Activated CD4-positive, alpha-beta T cell treated with anti-CD3 and anti-CD28 coated beads, Interleukin-2, amount 10 ng/mL, durations not matched to agents 7 days and 5 days (primary cell): ENCODE measurements at regions not wholly inside any gene's neighbourhood (a gene's known extent, or its start where the extent isn't known, plus 50 kb on each side); places are given as distances from the start of the nearest gene placed in this dataset.
"Not testable (repeated sequence)": the region's sequence is repeated elsewhere in the genome, so short reads cannot be mapped to it uniquely, and the experiment has no call there.

Experiments
- CTCF ChIA-PET: fragments of 350-600 bp; sonication (Branson Sonifier 250); formaldehyde crosslinking; loops from one replicate; lab custom pipeline; 2021; ENCODE audit warnings: antibody characterized with exemption; lab: Charles Lee
- POLR2A ChIA-PET: fragments of 350-600 bp; sonication (Branson Sonifier 250); formaldehyde crosslinking; loops from one replicate; lab custom pipeline; 2021; ENCODE audit warnings: antibody characterized with exemption; lab: Charles Lee
- DNase-seq: peaks from one replicate; pipeline ENCODE4 v3.0.0-alpha.2; 2020
- H3K27ac Mint-ChIP-seq: one replicate; pipeline ENCODE4 v1.8.0; 2021; ENCODE audit warnings: mild to moderate bottlenecking, moderate library complexity, mixed read lengths
- H3K27me3 Mint-ChIP-seq: one replicate; pipeline ENCODE4 v1.8.0; 2021; ENCODE audit warnings: mixed read lengths
- H3K36me3 Mint-ChIP-seq: one replicate; pipeline ENCODE4 v1.8.0; 2021; ENCODE audit warnings: low read depth, mixed read lengths
- H3K4me1 Mint-ChIP-seq: one replicate; pipeline ENCODE4 v1.8.0; 2021; ENCODE audit warnings: mixed read lengths
- H3K4me3 Mint-ChIP-seq: one replicate; pipeline ENCODE4 v1.8.0; 2021; ENCODE audit warnings: mild to moderate bottlenecking, moderate library complexity, mixed read lengths
- H3K9me3 Mint-ChIP-seq: one replicate; pipeline ENCODE4 v1.8.0; 2021; ENCODE audit warnings: mixed read lengths

DNA sequence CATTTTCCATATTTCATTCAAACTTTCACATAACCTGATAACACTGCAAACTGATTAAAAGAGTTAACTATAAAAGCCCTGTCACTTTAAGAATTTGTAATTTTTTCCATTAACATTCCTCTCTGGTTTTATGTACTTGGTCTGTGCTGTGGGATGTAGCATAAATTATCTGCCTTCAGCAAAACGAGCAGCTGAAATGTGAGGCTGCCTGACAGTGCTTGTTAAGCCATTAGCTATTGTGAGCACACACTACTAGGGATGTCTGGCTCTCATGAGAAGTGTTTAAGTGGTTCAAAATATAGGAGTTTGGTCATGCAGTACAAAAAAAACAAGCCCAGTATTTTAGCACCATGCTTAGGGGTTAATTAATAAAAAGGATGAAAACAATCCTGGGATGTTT, 63.0 kb downstream of the HOXA1 start:
- Mint-ChIP-seq H3K36me3 (peaks cover 4% of the 10 kb centered on the region), H3K27ac (peak overlapping the region; percentile 83), H3K9me3 (no peaks in the 10 kb centered on the region), H3K4me1 (peaks cover 21% of the 10 kb centered on the region), H3K27me3 (peaks cover under 1% of the 10 kb centered on the region), H3K4me3 (no peak overlapping the region)
- CTCF ChIA-PET, result no interaction called here
- DNase-seq, result no peak
- POLR2A ChIA-PET, result no interaction called here

DNA sequence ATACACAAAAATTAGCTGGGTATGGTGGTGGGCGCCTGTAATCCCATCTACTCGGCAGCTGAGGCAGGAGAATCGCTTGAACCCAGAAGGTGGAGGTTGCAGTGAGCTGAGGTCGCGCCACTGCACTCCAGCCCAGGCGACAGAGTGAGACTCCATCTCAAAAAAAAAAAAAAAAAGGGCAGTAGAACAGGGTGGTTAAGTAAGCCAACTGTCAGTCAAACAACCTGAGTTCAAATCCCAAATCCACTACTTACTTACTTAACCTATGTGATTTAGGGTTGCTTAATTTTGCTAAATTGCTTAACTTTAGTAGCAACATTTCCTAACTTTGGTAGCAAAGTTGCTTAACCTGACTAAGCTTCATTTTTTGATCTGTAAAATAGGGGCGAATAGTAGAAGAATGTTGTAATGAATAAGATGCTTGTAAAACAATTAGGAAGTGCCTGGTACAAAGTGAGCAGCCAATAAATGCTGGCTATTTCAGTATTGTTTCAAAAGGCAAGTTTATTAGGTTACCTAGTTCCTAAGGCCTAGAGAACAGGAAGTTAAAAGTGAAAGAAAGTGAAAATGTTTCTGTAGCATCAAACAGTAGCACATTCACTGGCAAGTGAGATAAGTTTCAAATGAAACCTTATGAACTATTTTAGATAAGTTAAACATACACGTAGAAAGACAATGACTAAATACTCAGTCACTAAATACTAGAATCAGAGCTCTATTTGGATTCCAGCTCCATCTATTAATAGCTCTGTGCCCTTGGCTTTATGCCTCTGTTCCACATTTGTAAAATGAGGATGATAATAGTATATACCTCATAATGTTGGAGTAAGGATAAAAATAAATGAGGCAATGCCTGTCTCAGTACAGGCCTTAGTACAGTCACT, 64.3 kb downstream of the HOXA1 start:
- POLR2A ChIA-PET, result no interaction called here
- no peak overlapping the region for H3K4me3 Mint-ChIP-seq
- peaks cover 4% of the 10 kb centered on the region for H3K36me3 Mint-ChIP-seq
- CTCF ChIA-PET, result interaction anchor here (0.5 kb wide), 1 partner anchor 735 kb away, joined by 3 read pairs; no protein-coding TSS in a partner anchor
- H3K4me1 Mint-ChIP-seq, result peaks cover 21% of the 10 kb centered on the region
- H3K27me3 Mint-ChIP-seq, result no peaks in the 10 kb centered on the region
- no peak for DNase-seq
- peak overlapping the region; percentile 83 for H3K27ac Mint-ChIP-seq
- no peaks in the 10 kb centered on the region for H3K9me3 Mint-ChIP-seq

DNA sequence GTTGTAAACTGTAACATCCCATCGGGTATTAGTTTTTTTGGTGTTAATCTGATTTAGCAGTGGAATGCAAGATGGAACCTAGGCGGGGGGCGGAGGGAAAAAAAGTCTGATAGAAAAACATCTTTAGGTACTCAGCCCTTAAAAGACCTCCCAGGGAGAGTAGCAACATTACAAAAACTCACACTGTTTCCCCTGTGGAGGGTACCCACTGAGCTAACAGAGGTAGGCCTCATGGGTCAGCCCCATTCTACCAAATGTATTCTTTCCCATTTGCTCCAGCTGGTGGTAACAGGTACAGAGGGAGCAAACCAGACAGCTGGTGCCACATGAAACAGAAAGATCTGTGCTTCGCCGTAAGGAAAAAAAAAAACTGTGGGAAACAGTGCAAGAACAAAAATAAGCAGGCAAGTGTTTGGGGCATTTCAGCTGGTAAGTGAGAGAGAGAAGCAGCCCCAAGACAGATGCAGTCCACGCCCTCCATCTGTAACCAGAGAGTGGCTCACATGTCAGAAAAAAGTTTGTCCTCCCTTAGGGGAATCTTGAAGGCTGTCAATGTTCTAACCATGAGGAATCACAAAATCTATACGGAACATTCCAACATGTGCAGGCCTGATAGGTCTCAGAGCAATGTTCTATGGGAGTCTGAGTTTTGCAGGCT, 65.3 kb downstream of the HOXA1 start:
- POLR2A ChIA-PET, result no interaction called here
- peaks cover 25% of the 10 kb centered on the region for H3K4me1 Mint-ChIP-seq
- no peaks in the 10 kb centered on the region for H3K9me3 Mint-ChIP-seq
- no peaks in the 10 kb centered on the region for H3K27me3 Mint-ChIP-seq
- peak overlapping the region; percentile 51 for H3K27ac Mint-ChIP-seq
- DNase-seq, result no peak
- CTCF ChIA-PET, result no interaction called here
- H3K4me3 Mint-ChIP-seq, result no peak overlapping the region
- peaks cover 4% of the 10 kb centered on the region for H3K36me3 Mint-ChIP-seq

DNA sequence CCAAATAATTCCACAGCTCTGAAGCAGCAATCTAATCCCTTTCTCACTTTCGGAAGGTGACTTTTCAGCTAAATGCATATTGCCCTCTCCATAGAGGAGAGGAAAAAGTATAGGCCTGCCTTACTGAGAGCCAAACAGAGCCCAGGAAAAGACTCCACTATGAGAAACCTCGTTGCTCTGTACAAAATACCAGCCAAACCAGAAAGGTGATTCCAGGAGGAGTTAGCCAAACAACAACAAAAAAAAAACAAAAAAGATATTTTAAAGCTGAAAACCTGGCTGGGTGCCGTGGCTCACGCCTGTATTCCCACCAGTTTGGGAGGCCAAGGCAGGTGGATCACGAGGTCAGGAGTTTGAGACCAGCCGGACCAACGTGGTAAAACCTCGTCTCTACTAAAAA, 70.5 kb downstream of the HOXA1 start:
- Mint-ChIP-seq H3K4me3 (no peak overlapping the region), H3K4me1 (peaks cover 4% of the 10 kb centered on the region), H3K27me3 (peaks cover 3% of the 10 kb centered on the region), H3K36me3 (no peaks in the 10 kb centered on the region), H3K9me3 (no peaks in the 10 kb centered on the region), H3K27ac (no peak overlapping the region)
- POLR2A ChIA-PET, result no interaction called here
- CTCF ChIA-PET, result no interaction called here
- no peak for DNase-seq

DNA sequence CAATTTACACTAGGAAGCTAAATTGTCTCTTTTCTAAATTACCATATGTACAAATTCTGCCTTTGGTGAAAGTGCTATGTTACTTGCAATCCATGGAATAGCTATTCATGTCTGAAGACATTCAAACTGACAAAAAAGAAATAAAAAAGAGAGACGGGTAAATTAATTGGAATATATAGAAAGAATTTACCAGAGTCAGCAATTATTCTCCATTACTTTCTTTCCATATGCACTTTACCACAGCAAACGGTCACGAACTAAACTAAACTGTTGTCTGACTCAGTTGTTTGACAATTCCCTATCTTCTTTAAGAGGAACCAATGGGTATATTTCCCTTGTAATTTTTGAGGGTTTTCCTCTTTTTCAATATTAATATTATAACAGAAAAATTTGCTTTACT, 85.7 kb downstream of the HOXA1 start:
- no peak for DNase-seq
- H3K36me3 Mint-ChIP-seq, result no peaks in the 10 kb centered on the region
- CTCF ChIA-PET, result no interaction called here
- H3K27me3 Mint-ChIP-seq, result peaks cover 3% of the 10 kb centered on the region
- H3K9me3 Mint-ChIP-seq, result peaks cover 15% of the 10 kb centered on the region
- H3K4me3 Mint-ChIP-seq, result no peak overlapping the region
- POLR2A ChIA-PET, result no interaction called here
- H3K4me1 Mint-ChIP-seq, result no peaks in the 10 kb centered on the region
- no peak overlapping the region for H3K27ac Mint-ChIP-seq

DNA sequence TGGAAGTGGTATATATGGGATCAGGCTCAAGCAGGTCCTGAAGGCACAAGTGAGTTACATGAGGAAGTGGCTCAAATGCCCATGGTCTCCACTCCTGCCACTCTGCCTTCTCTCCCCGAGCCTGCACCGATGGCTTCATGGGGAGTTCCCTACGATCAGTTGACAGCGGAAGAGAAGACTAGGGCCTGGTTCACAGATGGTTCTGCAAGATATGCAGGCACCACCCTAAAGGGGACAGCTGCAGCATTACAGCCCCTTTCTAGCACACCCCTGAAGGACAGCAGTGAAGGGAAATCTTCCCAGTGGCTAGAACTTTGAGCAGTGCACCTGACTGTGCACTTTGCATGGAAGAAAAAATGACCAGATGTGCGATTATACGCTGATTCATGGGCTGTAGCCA, 95.3 kb downstream of the HOXA1 start:
- Mint-ChIP-seq H3K27me3 (peaks cover 2% of the 10 kb centered on the region), H3K36me3 (no peaks in the 10 kb centered on the region), H3K4me3 (no peak overlapping the region), H3K27ac (no peak overlapping the region), H3K4me1 (no peaks in the 10 kb centered on the region), H3K9me3 (peaks cover 6% of the 10 kb centered on the region)
- no peak for DNase-seq
- ChIA-PET CTCF (no interaction called here), POLR2A (no interaction called here)

DNA sequence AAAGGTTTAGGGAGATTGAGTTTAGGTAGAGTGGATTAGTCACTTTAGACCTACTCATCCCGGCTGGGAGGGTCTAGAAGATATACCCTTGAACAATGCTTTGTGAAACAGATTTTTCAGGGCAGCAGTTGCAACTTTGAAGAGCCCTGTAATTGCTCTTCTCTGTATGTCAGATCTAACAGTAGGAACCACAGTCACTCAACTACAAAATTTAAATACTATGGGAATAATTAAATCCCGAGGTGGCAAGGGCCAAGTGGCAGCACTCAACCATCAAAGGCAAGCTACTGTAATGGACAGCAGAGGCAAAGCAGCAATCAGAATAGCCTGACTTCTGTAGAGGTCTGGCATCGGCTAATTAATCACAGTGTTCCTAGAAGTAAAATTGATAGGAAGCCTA, 97.5 kb downstream of the HOXA1 start:
- H3K27ac Mint-ChIP-seq, H3K36me3 Mint-ChIP-seq, H3K9me3 Mint-ChIP-seq, POLR2A ChIA-PET, H3K4me3 Mint-ChIP-seq, CTCF ChIA-PET, H3K27me3 Mint-ChIP-seq, H3K4me1 Mint-ChIP-seq, DNase-seq: not testable (repeated sequence)

DNA sequence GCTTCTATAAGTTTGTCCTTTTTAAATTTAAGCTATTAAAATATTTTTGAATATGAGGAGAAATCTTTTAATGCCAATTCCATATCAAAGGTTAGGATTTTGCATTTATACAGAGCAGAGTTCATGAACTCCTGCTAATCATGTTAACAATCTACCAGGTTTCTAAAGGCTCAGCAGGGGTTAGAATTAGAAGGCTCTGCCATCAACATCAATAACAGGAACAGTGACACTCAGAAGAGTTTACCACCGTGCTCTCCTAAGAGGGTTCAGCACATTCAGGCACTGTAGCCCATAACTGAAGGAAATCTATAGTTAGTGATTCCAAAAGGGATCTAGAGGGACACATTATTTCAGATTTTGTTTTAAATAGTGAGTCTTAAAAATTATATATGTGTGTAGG, 100.1 kb downstream of the HOXA1 start:
- POLR2A ChIA-PET, result no interaction called here

DNA sequence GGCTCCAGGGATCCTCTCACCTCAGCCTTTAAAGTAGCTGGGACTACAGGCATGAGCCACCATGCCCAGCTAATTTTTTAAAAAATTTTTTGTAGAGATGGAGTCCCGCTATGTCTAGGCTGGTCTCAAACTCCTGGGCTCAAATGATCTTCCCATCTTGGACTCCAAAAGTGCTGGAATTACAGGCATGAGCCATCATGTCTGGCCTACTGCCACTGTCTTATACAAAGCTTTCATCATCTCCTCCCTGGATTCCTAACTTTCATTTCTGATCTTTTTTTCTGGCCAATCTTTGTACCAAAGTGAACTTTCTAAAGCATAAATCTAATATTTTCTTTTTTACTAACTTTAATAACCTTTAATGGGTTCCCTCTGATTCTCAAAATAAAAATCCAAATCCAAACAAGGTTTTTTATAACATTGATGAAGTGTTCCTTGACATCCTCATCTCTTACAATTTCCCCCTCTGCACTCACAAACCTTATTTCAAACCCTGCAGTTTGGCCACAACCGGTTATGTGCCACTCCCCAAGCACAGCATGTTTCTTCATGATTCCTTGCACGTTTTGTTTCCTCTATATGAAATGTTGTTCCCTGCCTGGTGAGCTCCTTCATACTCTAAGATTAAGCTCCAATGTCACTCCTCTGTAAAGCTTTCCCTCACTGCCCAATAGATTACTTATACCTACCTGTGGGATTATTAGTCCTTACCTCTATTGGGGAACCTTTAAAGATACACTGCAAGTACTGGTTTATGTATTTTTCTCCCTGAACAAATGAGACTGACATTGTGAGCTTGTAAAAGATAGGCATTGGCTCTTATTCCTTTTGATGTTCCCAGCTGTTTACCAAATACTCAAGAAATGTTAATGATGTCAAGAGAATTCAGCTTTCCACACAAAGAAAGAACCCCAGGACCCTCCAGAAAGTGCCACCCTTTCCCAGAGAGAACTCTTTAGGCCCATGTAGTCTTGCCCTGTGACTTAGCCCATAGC, 101.7 kb downstream of the HOXA1 start:
- Mint-ChIP-seq H3K27ac (no peak overlapping the region), H3K36me3 (no peaks in the 10 kb centered on the region), H3K4me1 (no peaks in the 10 kb centered on the region), H3K9me3 (no peaks in the 10 kb centered on the region), H3K27me3 (peaks cover 11% of the 10 kb centered on the region), H3K4me3 (no peak overlapping the region)
- CTCF ChIA-PET, result no interaction called here
- POLR2A ChIA-PET, result no interaction called here
- no peak for DNase-seq

More for the DNA sequence above, 100.1 kb downstream of the HOXA1 start:
- Mint-ChIP-seq H3K27ac (no peak overlapping the region), H3K4me3 (no peak overlapping the region), H3K36me3 (no peaks in the 10 kb centered on the region), H3K27me3 (peaks cover 9% of the 10 kb centered on the region), H3K9me3 (peaks cover 5% of the 10 kb centered on the region), H3K4me1 (no peaks in the 10 kb centered on the region)
- no peak for DNase-seq
- CTCF ChIA-PET, result no interaction called here

DNA sequence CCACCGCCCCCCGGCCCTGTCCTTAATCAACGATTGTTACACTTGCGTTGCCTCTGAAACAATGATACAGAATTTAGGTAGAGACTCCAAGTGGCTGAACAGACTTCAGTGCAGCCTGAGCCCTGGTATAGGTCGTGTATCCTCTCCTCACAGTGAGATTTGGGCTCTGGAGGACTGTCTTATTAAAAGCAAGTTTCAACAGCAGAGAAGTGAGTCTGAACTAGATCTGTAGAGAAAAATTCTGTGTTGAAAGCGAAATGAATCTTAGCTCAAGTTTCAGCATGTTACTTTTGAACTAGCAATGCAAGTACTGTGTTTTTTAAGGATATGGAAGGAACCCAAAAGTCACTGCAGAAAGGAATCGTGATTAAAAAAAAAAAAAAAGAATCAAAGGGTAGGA, 103.1 kb downstream of the HOXA1 start:
- no peaks in the 10 kb centered on the region for H3K9me3 Mint-ChIP-seq
- no peak overlapping the region for H3K27ac Mint-ChIP-seq
- DNase-seq, result no peak
- H3K36me3 Mint-ChIP-seq, result no peaks in the 10 kb centered on the region
- H3K27me3 Mint-ChIP-seq, result peaks cover 12% of the 10 kb centered on the region
- CTCF ChIA-PET, result no interaction called here
- H3K4me3 Mint-ChIP-seq, result no peak overlapping the region
- POLR2A ChIA-PET, result no interaction called here
- no peaks in the 10 kb centered on the region for H3K4me1 Mint-ChIP-seq

DNA sequence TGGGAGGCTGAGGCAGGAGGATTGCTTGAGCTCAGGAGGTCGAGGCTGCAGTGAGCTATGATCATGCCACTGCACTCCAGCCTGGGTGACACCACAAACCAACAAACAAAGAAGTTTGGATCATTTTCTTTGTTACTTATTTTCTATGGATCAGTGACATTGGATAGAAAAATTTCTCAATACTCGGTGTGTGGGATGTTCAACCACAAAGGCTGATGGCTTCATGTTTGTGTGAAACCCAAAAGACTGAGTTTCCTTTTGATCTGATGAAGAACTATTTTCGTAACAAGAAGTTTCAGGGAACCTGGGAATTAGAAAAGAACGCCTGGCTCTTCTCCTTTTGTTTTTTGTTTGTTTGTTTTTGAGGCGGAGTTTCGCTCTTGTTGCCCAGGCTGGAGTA, 104.0 kb downstream of the HOXA1 start:
- Mint-ChIP-seq H3K36me3 (no peaks in the 10 kb centered on the region), H3K9me3 (no peaks in the 10 kb centered on the region), H3K27me3 (peaks cover 14% of the 10 kb centered on the region), H3K27ac (no peak overlapping the region), H3K4me3 (no peak overlapping the region), H3K4me1 (no peaks in the 10 kb centered on the region)
- POLR2A ChIA-PET, result no interaction called here
- DNase-seq, result no peak
- CTCF ChIA-PET, result no interaction called here

DNA sequence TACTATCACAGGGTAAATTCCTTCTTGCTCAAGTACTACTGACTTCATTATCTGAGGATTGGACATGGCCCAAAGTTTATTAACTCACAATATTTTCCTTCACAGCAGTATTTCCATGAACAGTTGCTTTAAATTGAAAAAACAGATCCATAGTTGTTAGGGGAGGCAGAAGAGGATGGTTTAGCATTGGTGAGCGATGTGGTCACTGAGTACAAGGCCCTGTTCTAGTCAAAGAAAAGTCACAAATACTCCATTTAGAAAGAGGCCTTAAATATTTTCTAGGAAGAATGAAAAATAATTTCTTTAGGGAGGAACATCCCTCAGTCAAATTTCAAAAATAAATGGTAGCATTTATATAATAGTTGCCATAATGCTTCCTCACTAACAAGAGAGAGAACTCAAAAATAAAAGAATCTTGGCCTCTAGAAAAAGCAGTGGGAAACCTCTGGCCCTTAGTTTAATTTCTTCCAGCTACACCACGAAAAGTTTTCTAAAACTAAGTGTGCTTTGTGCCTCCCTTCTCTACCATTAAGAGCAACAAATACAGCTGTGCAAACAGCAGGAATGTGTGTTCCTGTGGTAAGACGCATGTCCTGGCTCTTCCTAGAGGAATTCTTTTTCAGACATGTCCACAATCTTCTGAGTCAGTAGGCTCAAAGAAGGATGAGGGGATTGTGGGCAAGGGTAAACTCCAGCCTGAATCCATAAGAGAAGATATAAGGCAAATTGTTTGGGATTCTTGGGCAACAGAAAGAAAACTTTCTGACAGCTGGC, 105.7 kb downstream of the HOXA1 start:
- ChIA-PET CTCF (no interaction called here), POLR2A (no interaction called here)
- H3K4me1 Mint-ChIP-seq, result no peaks in the 10 kb centered on the region
- peaks cover 12% of the 10 kb centered on the region for H3K27me3 Mint-ChIP-seq
- H3K9me3 Mint-ChIP-seq, result no peaks in the 10 kb centered on the region
- no peaks in the 10 kb centered on the region for H3K36me3 Mint-ChIP-seq
- no peak for DNase-seq
- H3K27ac Mint-ChIP-seq, result no peak overlapping the region
- H3K4me3 Mint-ChIP-seq, result no peak overlapping the region
